H1 (cell line): ENCODE measurements at regions not wholly inside any gene's neighbourhood (a gene's known extent, or its start where the extent isn't known, plus 50 kb on each side); places are given as distances from the start of the nearest gene placed in this dataset.

Experiments
- CHD1 ChIP-seq: IDR thresholded peaks from 2 replicates; pipeline ENCODE4 v1.6.1; 2012; ENCODE audit warnings: low read depth, low read length, improper control_type of control experiment
- CHD2 ChIP-seq: IDR thresholded peaks from 2 replicates; pipeline ENCODE4 v1.6.1; 2012; ENCODE audit warnings: low read length, improper control_type of control experiment
- EGR1 ChIP-seq: IDR thresholded peaks from 2 replicates; pipeline ENCODE4 v1.6.1; 2011; ENCODE audit warnings: low read depth, low read length, borderline replicate concordance
- EP300 ChIP-seq, 2 experiments: IDR thresholded peaks; 1 replicate in 1 of 2; 2 replicates in 1 of 2; pipeline ENCODE4 v1.6.1; 2011 to 2012; ENCODE audit warnings: low read depth in 2 of 2, low read length in 2 of 2, mild to moderate bottlenecking in 2 of 2, borderline replicate concordance in 1 of 2, inconsistent platforms in 1 of 2, moderate library complexity in 1 of 2
- HDAC6 ChIP-seq: IDR thresholded peaks from one replicate; pipeline ENCODE4 v1.7.1; 2012; ENCODE audit warnings: low read depth, mild to moderate bottlenecking, inconsistent platforms, low read length, moderate library complexity
- MAX ChIP-seq: IDR thresholded peaks from 2 replicates; pipeline ENCODE4 v1.6.1; 2012; ENCODE audit warnings: inconsistent platforms

GRCh38 chr18:77657651-77658298 is 408.1 kb downstream of the GALR1 start (continued):
- TF ChIP-seq EP300 (IDR thresholded peaks at IDR 0.05; ENCODE audit: borderline replicate concordance in 1 of 2, low read depth in 2 of 2, low read length in 2 of 2) (no peak), CHD1 (no peak), HDAC6 (no peak), CHD2 (no peak), MAX (no peak), EGR1 (no peak)
